Right cardiac atrium (tissue), 5 donors: ENCODE measurements at regions not wholly inside any gene's neighbourhood (a gene's known extent, or its start where the extent isn't known, plus 50 kb on each side); places are given as distances from the start of the nearest gene placed in this dataset.

ENCODE experiments used
- ATAC-seq, 2 donors: fragments of 200-7000 bp; cut with Tn5 transposase; one replicate each; pipeline versions ENCODE4 v1.8.0 to v1.9.1; 2020; ENCODE audit warnings: moderate library complexity in 2 of 2, mild to moderate bottlenecking in 1 of 2
- DNase-seq, 3 donors: peaks; one replicate each; pipeline ENCODE4 v3.0.0-alpha.2; 2020
- H3K27ac ChIP-seq: one replicate; pipeline ENCODE4 v1.5.1; 2013; ENCODE audit warnings: mild to moderate bottlenecking, low read length, control low read depth, moderate library complexity
- H3K27me3 ChIP-seq: one replicate; pipeline ENCODE4 v1.6.1; 2013; ENCODE audit not compliant: control insufficient read depth, insufficient read depth
- H3K4me1 ChIP-seq: one replicate; pipeline ENCODE4 v1.6.1; 2013; ENCODE audit warnings: low read length; ENCODE audit not compliant: control insufficient read depth, insufficient read depth
- H3K4me3 ChIP-seq: one replicate; pipeline ENCODE4 v1.5.1; 2013; ENCODE audit warnings: low read length, control low read depth
- H3K9me3 ChIP-seq: one replicate; pipeline ENCODE4 v1.6.1; 2013; ENCODE audit warnings: low read length; ENCODE audit not compliant: control insufficient read depth
- WGBS: extraction: QIAGEN DNeasy Blood & Tissue Kit; methylation state at CpG from one replicate; pipeline ENCODE4 v1.1.7; 2013; 5-methylcytosine and 5-hydroxymethylcytosine counted together
- intact Hi-C, 4 donors: fragments of 100-400 bp; cut with DNase I; formaldehyde crosslinking; loops; one replicate each; pipeline versions ENCODE4 v1.11.0 to v1.14.0; 2022 to 2023
- donor health status: healthy with polysubstance abuse.
- donor health status: DM: no; HTN: yes; CAD: no.
- donor health status: DM: no; HTN: no; CAD: no.
- donor health status: DM: no; HTN: yes; CAD: no; lungs with severe emphysema.
- donor health status: DM: yes; HTN: yes; CAD: no.

DNA sequence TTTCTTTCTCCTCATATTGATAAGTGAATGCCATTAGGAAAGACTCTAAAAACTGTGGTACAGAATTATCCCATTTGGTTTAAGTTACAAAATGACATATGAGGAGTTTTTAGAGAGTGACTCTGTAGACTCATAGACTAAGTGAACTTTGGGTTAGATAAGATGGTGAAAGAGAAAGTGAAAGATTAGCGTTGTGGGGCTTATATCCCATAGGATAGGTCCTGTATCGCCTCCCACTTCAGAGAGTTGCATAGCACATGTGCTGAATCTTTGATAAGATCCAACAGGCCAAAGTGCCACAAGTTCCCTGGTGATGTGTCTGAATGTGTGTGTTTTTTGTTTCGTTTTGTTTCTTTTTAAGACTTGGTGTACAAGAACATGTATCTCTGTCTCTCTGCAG is 666.9 kb downstream of the MECOM start:
- DNase-seq (no peak), ATAC-seq (no peak)
- intact Hi-C loops = no loop called here
- Histone ChIP-seq H3K4me3 (no peak overlapping the region), H3K27me3 (no peaks in the 10 kb centered on the region), H3K9me3 (no peaks in the 10 kb centered on the region), H3K4me1 (no peaks in the 10 kb centered on the region), H3K27ac (no peak overlapping the region)
- WGBS = 59% methylated on average over 3 of the region's 3 CpGs

DNA sequence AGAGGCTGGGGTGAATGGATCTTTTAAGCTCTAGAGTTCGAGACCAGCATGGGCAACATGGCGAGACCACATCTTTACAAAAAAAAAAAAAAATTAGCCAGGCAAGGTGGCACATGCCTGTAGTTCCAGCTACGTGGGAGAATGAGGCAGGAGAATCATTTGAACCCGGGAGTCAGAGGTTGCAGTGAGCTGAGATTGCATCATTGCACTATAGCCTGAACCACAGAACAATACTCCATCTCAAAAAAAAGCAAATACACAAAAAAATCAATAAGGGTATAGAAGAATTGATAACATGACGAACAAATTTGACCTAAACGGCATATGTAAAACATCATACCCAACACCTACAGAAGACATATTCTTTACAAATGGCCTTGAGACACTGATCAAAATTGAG is 668.4 kb downstream of the MECOM start:
- 95% methylated on average over 6 of the region's 6 CpGs for WGBS
- DNase-seq (no peak), ATAC-seq (no peak)
- Histone ChIP-seq H3K4me1 (no peaks in the 10 kb centered on the region), H3K4me3 (no peak overlapping the region), H3K9me3 (no peaks in the 10 kb centered on the region), H3K27me3 (no peaks in the 10 kb centered on the region), H3K27ac (no peak overlapping the region)
- intact Hi-C loops = no loop called here

DNA sequence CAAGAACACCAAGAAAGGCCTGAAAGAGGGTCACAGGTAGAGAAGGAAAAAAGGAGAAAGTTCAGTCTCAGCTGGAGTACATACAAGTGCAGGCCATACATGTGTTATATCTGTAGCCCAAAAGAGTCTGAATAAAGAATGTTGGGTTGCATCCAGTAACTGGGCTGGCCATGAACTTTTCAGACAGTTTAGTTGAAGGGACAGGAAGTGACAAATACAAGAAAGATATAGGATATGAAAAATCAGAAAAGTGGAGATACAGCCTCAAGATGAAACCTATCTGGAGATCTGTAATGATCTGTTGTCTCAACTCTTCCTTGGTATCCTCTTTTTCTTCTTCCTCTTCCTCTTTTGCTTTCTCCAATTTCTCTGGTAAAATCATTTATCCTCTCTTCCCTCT is 671.7 kb downstream of the MECOM start:
- H3K9me3 ChIP-seq = no peaks in the 10 kb centered on the region
- no peaks in the 10 kb centered on the region for H3K4me1 ChIP-seq
- DNase-seq (no peak), ATAC-seq (no peak)
- no peaks in the 10 kb centered on the region for H3K27me3 ChIP-seq
- H3K4me3 ChIP-seq = no peak overlapping the region
- intact Hi-C loops = no loop called here
- H3K27ac ChIP-seq = no peak overlapping the region

DNA sequence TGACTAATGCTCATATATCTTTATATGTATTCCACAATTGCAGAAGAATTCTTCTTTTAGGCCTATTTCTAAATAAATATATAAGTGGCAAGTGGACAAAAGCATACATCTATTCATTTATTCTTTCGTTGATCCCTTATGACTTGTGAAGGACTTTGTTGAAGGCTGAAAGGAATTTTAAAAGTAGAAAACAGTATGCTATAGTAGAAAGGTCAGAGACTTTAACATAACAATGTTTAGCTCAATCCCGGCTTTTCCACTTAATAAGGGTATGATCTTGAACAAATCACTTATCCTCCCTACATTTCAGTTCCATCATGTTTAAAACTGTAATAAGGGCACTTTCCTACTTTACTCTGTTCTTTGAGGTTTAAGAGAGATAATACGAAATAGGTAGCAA is 672.9 kb downstream of the MECOM start:
- Histone ChIP-seq H3K9me3 (no peaks in the 10 kb centered on the region), H3K27me3 (no peaks in the 10 kb centered on the region), H3K27ac (no peak overlapping the region), H3K4me3 (no peak overlapping the region), H3K4me1 (no peaks in the 10 kb centered on the region)
- intact Hi-C loops = no loop called here
- 89% methylated on average over 3 of the region's 3 CpGs for WGBS
- DNase-seq (no peak), ATAC-seq (no peak)

DNA sequence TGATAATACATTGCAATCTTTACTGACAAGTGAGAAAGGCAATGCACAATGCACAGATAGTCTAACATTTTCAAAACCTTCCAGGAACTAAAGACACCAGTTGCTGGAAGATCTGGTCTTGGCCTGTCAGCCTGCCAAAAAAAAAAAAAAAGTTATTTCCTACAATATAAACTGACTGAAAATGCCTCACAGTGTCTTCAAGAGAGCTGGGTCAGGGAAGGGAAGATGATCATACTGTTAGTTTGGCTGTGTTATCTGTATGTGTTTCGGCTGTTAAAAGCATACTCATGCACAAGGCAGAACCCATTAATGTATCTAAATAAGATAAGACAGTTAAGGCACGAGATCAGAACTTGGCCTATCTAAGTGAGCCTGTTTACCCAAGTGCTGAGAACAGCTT is 673.4 kb downstream of the MECOM start:
- no peaks in the 10 kb centered on the region for H3K9me3 ChIP-seq
- no peaks in the 10 kb centered on the region for H3K27me3 ChIP-seq
- no peaks in the 10 kb centered on the region for H3K4me1 ChIP-seq
- intact Hi-C loops = no loop called here
- no peak overlapping the region for H3K27ac ChIP-seq
- WGBS = 22% methylated on average over 2 of the region's 2 CpGs
- ATAC-seq (peak in 1 of 2 donors; percentile 40), DNase-seq (no peak)
- no peak overlapping the region for H3K4me3 ChIP-seq

DNA sequence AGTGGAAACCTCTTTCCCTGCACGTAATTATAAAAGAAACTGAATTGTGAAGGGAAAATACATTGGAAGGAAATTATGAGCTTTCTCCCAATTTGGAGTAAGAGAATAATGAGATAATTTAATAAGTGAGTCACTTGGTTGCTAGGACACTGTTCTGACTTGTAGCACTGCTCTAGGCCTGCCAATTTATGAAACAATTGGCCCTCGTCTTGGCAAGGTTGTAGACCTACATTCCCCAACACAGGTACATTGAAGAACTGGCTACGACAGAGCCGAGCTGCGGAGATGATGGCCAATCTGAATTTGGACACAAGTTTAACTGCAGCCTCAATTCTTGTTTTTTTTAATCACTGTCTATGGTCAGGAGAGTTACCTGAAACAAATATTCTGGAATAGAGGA is 674.1 kb downstream of the MECOM start:
- no peak for DNase-seq
- H3K9me3 ChIP-seq = no peaks in the 10 kb centered on the region
- whole genome bisulfite sequencing = 63% methylated on average over 5 of the region's 5 CpGs
- H3K27me3 ChIP-seq = no peaks in the 10 kb centered on the region
- intact Hi-C loops = no loop called here
- no peak overlapping the region for H3K4me3 ChIP-seq
- no peaks in the 10 kb centered on the region for H3K4me1 ChIP-seq
- ATAC-seq = peak in 1 of 2 donors; percentile 29
- no peak overlapping the region for H3K27ac ChIP-seq

DNA sequence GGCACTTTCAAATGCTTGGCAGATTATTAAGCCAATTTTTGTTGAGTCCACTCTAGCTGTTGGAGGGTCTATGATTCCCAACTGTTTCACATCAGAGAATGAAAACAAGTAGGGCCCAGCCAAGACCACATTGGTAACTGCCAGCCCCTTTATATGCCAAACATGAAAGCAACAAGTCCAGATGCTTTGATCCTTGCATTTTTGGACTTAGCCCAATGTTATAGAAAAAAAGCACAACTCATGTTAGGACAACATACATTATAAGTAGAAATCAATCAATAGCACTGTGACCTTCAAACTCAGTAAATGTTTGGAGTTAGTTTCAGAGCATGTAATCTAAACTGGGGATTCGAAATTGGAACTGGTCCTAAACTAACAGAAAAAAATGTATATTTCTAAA is 674.7 kb downstream of the MECOM start:
- no peaks in the 10 kb centered on the region for H3K9me3 ChIP-seq
- no peak for DNase-seq
- no peaks in the 10 kb centered on the region for H3K27me3 ChIP-seq
- no peaks in the 10 kb centered on the region for H3K4me1 ChIP-seq
- no peak for ATAC-seq
- WGBS = 63% methylated on average over 1 of the region's 1 CpG
- intact Hi-C loops = no loop called here
- H3K27ac ChIP-seq = no peak overlapping the region
- H3K4me3 ChIP-seq = no peak overlapping the region

DNA sequence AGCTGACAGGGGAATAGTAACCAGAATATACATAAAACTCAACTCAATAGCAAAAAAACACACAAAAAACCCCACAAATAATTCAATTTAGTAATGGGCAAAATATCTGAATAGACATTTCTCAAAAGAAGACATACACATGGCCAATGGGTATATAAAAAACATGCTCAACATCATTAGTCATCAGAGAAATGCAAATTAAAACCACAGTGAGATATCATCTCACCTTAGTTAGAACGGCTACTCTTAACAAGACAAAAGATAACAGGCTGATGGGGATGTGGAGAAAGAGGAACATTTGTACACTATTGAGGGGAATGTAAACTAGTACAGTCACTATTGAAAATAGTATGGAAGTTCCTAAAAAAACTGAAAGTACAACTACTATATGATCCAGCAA is 678.6 kb downstream of the MECOM start:
- WGBS = 76% methylated on average over 1 of the region's 1 CpG
- Histone ChIP-seq H3K4me1 (no peaks in the 10 kb centered on the region), H3K9me3 (no peaks in the 10 kb centered on the region), H3K27me3 (no peaks in the 10 kb centered on the region), H3K4me3 (no peak overlapping the region), H3K27ac (no peak overlapping the region)
- DNase-seq (no peak), ATAC-seq (no peak)
- intact Hi-C loops = no loop called here

DNA sequence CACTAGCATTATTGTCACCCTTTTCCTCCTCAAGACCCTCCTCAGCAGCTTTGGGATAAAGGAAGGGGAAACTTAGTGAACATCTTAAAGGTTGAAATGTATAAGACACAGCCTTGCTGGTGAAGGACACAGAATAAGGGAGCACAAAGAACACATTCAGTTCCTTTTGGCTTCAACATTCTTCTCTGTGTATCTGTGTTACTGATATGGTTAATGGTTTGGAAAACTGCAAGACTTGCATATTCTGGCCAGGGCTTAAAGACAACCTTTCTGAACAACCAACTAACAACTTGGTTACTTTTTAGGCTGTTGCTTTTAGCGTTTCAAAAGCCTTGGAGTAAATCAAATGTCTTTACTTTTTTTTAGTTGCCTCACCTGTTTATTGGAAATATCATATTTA is 680.5 kb downstream of the MECOM start:
- Histone ChIP-seq H3K4me1 (no peaks in the 10 kb centered on the region), H3K9me3 (no peaks in the 10 kb centered on the region), H3K4me3 (no peak overlapping the region), H3K27me3 (no peaks in the 10 kb centered on the region), H3K27ac (no peak overlapping the region)
- intact Hi-C loops = no loop called here
- no peak for DNase-seq
- 58% methylated on average over 1 of the region's 1 CpG for WGBS
- ATAC-seq = no peak

DNA sequence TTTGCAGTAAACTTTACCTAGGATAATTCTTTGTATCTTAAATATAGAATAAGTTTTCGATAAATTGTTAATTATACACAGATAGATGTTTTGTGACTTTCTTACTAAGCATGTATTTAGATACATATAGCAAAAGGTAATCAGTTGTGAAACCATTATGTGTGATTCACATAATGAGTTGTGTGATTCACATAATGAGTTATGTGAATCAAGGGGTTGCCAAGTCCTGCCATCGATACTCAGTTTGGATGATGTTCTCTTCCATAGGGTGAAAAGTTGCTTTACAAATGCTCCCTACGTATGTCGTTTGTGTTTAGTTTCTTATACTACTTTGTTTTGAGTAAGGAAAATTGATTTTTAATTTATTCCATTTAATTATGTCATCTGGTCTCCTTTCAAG is 682.1 kb downstream of the MECOM start:
- H3K27ac ChIP-seq = no peak overlapping the region
- H3K4me3 ChIP-seq = no peak overlapping the region
- no peak for ATAC-seq
- no peak for DNase-seq
- H3K4me1 ChIP-seq = peaks cover 1% of the 10 kb centered on the region
- intact Hi-C loops = no loop called here
- 93% methylated on average over 4 of the region's 4 CpGs for WGBS
- H3K27me3 ChIP-seq = no peaks in the 10 kb centered on the region
- no peaks in the 10 kb centered on the region for H3K9me3 ChIP-seq

DNA sequence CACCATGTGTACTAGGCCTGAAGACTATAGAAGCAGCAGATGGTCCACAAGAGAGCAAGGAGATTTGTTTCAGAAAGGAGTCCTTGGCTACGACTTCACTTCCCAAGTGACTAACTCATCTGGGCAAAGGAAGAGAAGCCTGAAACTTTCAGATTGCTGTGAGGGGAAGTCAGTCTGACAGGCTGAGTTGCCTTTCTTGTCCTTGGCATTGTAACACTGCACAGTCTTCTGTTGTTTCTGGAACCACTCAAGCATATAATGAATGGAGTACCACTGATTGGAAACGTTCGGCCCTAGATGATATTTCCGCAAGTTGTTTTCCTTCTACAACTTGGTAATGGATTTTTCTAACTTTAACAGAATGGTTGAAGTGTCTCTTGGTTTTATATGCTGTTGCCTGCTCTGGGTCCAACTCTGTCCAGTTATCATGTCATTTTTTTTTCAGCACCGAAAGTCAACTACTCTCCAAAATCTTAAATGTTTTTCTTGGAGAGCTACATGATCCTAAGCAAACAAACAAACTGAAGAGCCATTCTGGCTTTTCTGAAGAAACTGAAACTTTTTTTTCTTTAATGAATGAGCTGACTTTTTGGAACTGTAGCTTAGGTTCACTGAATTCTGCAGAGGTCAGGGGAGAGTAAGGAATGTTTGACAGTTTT is 685.7 kb downstream of the MECOM start:
- peak; percentile 95 to 100 for ATAC-seq
- 50% methylated on average over 5 of the region's 5 CpGs for WGBS

DNA sequence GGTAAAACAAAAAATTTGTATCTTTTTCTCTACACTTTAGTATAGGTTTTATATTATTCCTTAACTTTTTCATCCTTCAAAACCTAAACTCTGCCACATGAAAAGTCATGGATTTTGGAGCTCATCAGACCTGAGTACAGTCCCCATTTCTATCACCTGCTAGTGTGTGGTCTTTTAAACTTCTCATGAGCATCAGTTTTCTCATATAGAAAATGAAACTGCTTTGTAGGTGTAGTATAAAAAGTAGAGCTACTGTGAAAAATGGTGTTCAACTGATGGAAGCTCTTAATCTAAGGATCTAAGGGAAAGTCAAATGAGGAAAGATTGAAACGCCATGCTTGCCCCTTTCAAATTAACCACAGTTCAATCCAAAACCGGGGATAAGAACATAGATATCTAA is 686.5 kb downstream of the MECOM start:
- intact Hi-C loops = no loop called here
- Histone ChIP-seq H3K27me3 (no peaks in the 10 kb centered on the region), H3K4me1 (peaks cover 1% of the 10 kb centered on the region), H3K27ac (no peak overlapping the region), H3K4me3 (no peak overlapping the region), H3K9me3 (no peaks in the 10 kb centered on the region)
- 73% methylated on average over 2 of the region's 2 CpGs for WGBS
- ATAC-seq = no peak
- DNase-seq = no peak

More for the DNA sequence above, 685.7 kb downstream of the MECOM start:
- no peak for DNase-seq
- intact Hi-C loops = no loop called here
- Histone ChIP-seq H3K4me3 (no peak overlapping the region), H3K27me3 (no peaks in the 10 kb centered on the region), H3K27ac (no peak overlapping the region), H3K9me3 (no peaks in the 10 kb centered on the region), H3K4me1 (peaks cover 1% of the 10 kb centered on the region)
